Endothelial cell of umbilical vein (primary cell): ENCODE measurements at regions not wholly inside any gene's neighbourhood (a gene's known extent, or its start where the extent isn't known, plus 50 kb on each side); places are given as distances from the start of the nearest gene placed in this dataset.

Experiments
- BruUV-seq: library from RNA; stranded (reverse); fragments of 400-500 nt; replicated peaks from 2 replicates; lab custom pipeline; 2021; lab: Mats Ljungman, UMichigan
- CTCF ChIA-PET: fragments of 300-600, 350-600 bp; sonication (Branson Sonifier 250); formaldehyde crosslinking; loops from one replicate; lab custom pipeline; 2021; ENCODE audit warnings: antibody characterized with exemption, inconsistent platforms; lab: Charles Lee
- POLR2A ChIA-PET: fragments of 300-600, 350-600 bp; sonication (Branson Sonifier 250); formaldehyde crosslinking; loops from one replicate; lab custom pipeline; 2021; ENCODE audit warnings: antibody characterized with exemption, inconsistent platforms; lab: Charles Lee
- DNase-seq: peaks from one replicate; pipeline ENCODE4 v3.0.0-alpha.2; 2011; ENCODE audit warnings: low read depth, low spot score
- FAIRE-seq: peaks from 2 replicates; lab custom pipeline; 2011; peaks lifted over from hg19 to GRCh38; lab: Jason Lieb, UNC
- H2AFZ ChIP-seq: 2 replicates; pipeline ENCODE4 v1.6.0; 2012; ENCODE audit warnings: low read depth, low read length, control low read depth, inconsistent platforms
- H3K27ac ChIP-seq: 2 replicates; pipeline ENCODE4 v1.5.1; 2011; ENCODE audit warnings: low read depth, mild to moderate bottlenecking, control low read depth, low read length, moderate library complexity; ENCODE audit not compliant: insufficient read depth
- H3K27me3 ChIP-seq, 2 experiments: 2 replicates each; pipeline versions ENCODE4 v1.6.0 to v1.6.1; 2011; ENCODE audit warnings: low read length in 2 of 2, mixed read lengths in 1 of 2; ENCODE audit not compliant: control insufficient read depth in 2 of 2, insufficient read depth in 2 of 2
- H3K36me3 ChIP-seq, 2 experiments: 2 replicates in 1 of 2; 3 replicates in 1 of 2; pipeline ENCODE4 v1.5.1; 2011; ENCODE audit warnings: low read length in 2 of 2, mild to moderate bottlenecking in 1 of 2, moderate library complexity in 1 of 2; ENCODE audit not compliant: control insufficient read depth in 2 of 2, insufficient read depth in 2 of 2; ENCODE audit errors: extremely low read depth in 1 of 2
- H3K4me1 ChIP-seq: 3 replicates; pipeline ENCODE4 v1.5.1; 2011; ENCODE audit warnings: mild to moderate bottlenecking, low read length; ENCODE audit not compliant: control insufficient read depth, insufficient read depth; ENCODE audit errors: extremely low read depth
- H3K4me2 ChIP-seq: 2 replicates; pipeline ENCODE4 v1.6.1; 2011; ENCODE audit warnings: low read length, control low read depth, mixed read lengths; ENCODE audit not compliant: insufficient read depth
- H3K4me3 ChIP-seq, 3 experiments: fragments of 200-600 bp in 1 of 3; sonication (generic), shearing (Covaris generic) in 1 of 3; replicated peaks in 1 of 3; 2 replicates each; pipeline ENCODE4 v1.5.1; 2011 to 2016; ENCODE audit warnings: control low read depth in 3 of 3, low read length in 3 of 3, mild to moderate bottlenecking in 2 of 3, inconsistent platforms in 1 of 3, low read depth in 1 of 3, moderate library complexity in 1 of 3; ENCODE audit not compliant: insufficient read depth in 1 of 3
- H3K79me2 ChIP-seq: 2 replicates; pipeline ENCODE4 v1.6.0; 2012; ENCODE audit warnings: low read length, inconsistent platforms; ENCODE audit not compliant: control insufficient read depth, insufficient read depth
- H3K9ac ChIP-seq: replicated peaks from 2 replicates; pipeline ENCODE3; 2011; ENCODE audit warnings: low read length, control low read depth; ENCODE audit not compliant: insufficient read depth; ENCODE audit errors: extremely low read depth
- H3K9me1 ChIP-seq: replicated peaks from 3 replicates; pipeline ENCODE4 v1.6.0; 2011; ENCODE audit warnings: mild to moderate bottlenecking, low read length; ENCODE audit not compliant: control insufficient read depth, insufficient read depth; ENCODE audit errors: extremely low read depth
- H3K9me3 ChIP-seq: replicated peaks from 2 replicates; pipeline ENCODE4 v1.5.1; 2012; ENCODE audit warnings: low read length, inconsistent platforms; ENCODE audit not compliant: control insufficient read depth, insufficient read depth
- H4K20me1 ChIP-seq: replicated peaks from 2 replicates; pipeline ENCODE3; 2011; ENCODE audit warnings: mild to moderate bottlenecking, low read length; ENCODE audit not compliant: control insufficient read depth, insufficient read depth; ENCODE audit errors: extremely low read depth
- FOS ChIP-seq: IDR thresholded peaks from 2 replicates; pipeline ENCODE4 v1.6.1; 2011; ENCODE audit warnings: mild to moderate bottlenecking, low read length, moderate library complexity, borderline replicate concordance; ENCODE audit not compliant: insufficient read depth
- JUN ChIP-seq: IDR thresholded peaks from 2 replicates; pipeline ENCODE4 v1.6.1; 2011; ENCODE audit warnings: borderline replicate concordance, low read depth; ENCODE audit not compliant: insufficient read length, insufficient read depth
- dilution Hi-C: fragments of 300-500 bp; cut with MboI; formaldehyde crosslinking; loops from one replicate; pipeline ENCODE4 v1.15.0; 2019; ENCODE audit warnings: low sequenced_read_pairs; ENCODE audit not compliant: extremely low pct_ligation_motif_present
- intact Hi-C: fragments of 100-400 bp; cut with micrococcal nuclease; formaldehyde crosslinking; loops from one replicate; pipeline ENCODE4 v1.10.0; 2022
- TF ChIP-seq, protein P1 (sequence below), 2 donors: IDR thresholded peaks; 1 replicate in 1 of 2; 2 replicates in 1 of 2; pipeline ENCODE4 v1.5.1; 2011; ENCODE audit warnings: low read length in 2 of 2, mild to moderate bottlenecking in 2 of 2, moderate library complexity in 2 of 2, control low read depth in 1 of 2, inconsistent platforms in 1 of 2, low read depth in 1 of 2; ENCODE audit not compliant: insufficient read depth in 1 of 2; ENCODE audit errors: extremely low read depth in 1 of 2
- TF ChIP-seq, protein P2 (sequence below): IDR thresholded peaks from 2 replicates; pipeline ENCODE4 v1.6.1; 2011; ENCODE audit not compliant: insufficient read depth, insufficient read length

DNA sequence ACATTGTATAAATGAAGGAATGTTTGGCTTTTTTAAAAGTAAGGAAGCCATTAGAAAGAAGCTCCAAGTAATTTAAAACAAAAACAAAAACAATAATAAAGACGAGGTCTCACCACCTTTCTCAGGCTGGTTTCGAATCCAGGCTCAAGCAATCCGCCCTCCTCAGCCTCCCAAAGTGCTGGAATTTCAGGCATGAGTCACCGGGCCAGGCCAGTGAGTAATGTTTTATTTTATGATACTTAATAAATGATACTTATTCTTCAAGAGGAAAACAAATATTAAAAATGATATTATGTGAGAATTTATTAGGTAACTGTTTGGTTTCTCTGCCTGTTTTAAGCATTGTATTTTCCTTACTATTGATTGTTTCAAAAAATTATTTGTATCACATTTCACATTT lies 201.4 kb upstream of the BRINP3 start:
- Histone ChIP-seq H3K9ac (no peak overlapping the region), H3K27me3 (no peaks in the 10 kb centered on the region), H4K20me1 (no peaks in the 10 kb centered on the region), H3K4me3 (no peak overlapping the region), H3K9me1 (no peaks in the 10 kb centered on the region), H3K4me1 (no peaks in the 10 kb centered on the region), H2AFZ (no peak overlapping the region), H3K27ac (peak overlapping the region; percentile 38), H3K4me2 (no peak overlapping the region), H3K36me3 (no peaks in the 10 kb centered on the region), H3K79me2 (no peaks in the 10 kb centered on the region), H3K9me3 (no peaks in the 10 kb centered on the region)
- intact Hi-C loops: loop anchor here (1.0 kb wide), 1 partner anchor 344 kb away; no protein-coding TSS in a partner anchor
- ChIA-PET POLR2A (no interaction called here), CTCF (interaction anchor here (1.3 kb wide), 1 partner anchor 10 kb away, joined by 3 read pairs; no protein-coding TSS in a partner anchor)
- DNase-seq (peak; percentile 35), FAIRE-seq (no peak)
- dilution Hi-C loops: no loop called here
- peak; percentile 55 for TF ChIP-seq FOS
- TF ChIP-seq, protein P1, sequence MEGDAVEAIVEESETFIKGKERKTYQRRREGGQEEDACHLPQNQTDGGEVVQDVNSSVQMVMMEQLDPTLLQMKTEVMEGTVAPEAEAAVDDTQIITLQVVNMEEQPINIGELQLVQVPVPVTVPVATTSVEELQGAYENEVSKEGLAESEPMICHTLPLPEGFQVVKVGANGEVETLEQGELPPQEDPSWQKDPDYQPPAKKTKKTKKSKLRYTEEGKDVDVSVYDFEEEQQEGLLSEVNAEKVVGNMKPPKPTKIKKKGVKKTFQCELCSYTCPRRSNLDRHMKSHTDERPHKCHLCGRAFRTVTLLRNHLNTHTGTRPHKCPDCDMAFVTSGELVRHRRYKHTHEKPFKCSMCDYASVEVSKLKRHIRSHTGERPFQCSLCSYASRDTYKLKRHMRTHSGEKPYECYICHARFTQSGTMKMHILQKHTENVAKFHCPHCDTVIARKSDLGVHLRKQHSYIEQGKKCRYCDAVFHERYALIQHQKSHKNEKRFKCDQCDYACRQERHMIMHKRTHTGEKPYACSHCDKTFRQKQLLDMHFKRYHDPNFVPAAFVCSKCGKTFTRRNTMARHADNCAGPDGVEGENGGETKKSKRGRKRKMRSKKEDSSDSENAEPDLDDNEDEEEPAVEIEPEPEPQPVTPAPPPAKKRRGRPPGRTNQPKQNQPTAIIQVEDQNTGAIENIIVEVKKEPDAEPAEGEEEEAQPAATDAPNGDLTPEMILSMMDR (IDR thresholded peaks at IDR 0.05; ENCODE audit: extremely low read depth in 1 of 2, insufficient read depth in 1 of 2, low read depth in 1 of 2, low read length in 2 of 2): no peak
- TSS peak; percentile 81 for BruUV-seq

DNA sequence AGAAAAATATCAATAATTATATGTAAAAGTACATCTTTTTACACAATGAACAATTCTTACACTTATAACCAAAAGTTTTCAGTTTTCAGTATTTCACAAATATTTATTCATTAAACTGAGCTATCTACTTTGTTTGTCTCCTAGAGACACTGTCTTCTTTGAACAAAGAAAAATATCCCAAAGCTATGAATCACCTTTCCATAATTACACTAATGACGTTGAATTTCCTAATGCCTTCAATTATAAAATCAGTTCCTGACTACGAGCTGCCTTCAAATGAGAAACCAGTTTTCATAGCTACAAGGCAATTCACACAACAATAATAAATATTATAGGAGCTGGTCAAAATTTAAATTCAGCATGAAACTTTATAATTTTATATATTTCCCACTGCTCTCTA lies 201.8 kb upstream of the BRINP3 start:
- POLR2A ChIA-PET: no interaction called here
- FAIRE-seq (no peak), DNase-seq (peak; percentile 54)
- Histone ChIP-seq H2AFZ (no peak overlapping the region), H3K27ac (no peak overlapping the region), H3K9me1 (no peaks in the 10 kb centered on the region), H3K9me3 (no peaks in the 10 kb centered on the region), H3K36me3 (no peaks in the 10 kb centered on the region), H3K4me2 (no peak overlapping the region), H3K4me3 (no peak overlapping the region), H3K79me2 (no peaks in the 10 kb centered on the region), H3K4me1 (no peaks in the 10 kb centered on the region), H3K9ac (no peak overlapping the region), H3K27me3 (no peaks in the 10 kb centered on the region), H4K20me1 (no peaks in the 10 kb centered on the region)
- no TSS peak for BruUV-seq
- TF ChIP-seq, protein P2, sequence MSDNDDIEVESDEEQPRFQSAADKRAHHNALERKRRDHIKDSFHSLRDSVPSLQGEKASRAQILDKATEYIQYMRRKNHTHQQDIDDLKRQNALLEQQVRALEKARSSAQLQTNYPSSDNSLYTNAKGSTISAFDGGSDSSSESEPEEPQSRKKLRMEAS: no peak
- TF ChIP-seq JUN: peak; percentile 54
- TF ChIP-seq FOS: no peak
- dilution Hi-C loops (no loop called here), intact Hi-C loops (loop anchor here (1.0 kb wide), 1 partner anchor 344 kb away; no protein-coding TSS in a partner anchor)
- CTCF ChIA-PET: interaction anchor here (1.3 kb wide), 1 partner anchor 11 kb away, joined by 3 read pairs; no protein-coding TSS in a partner anchor
